Lower lobe of right lung (tissue), 2 donors: ENCODE measurements at regions not wholly inside any gene's neighbourhood (a gene's known extent, or its start where the extent isn't known, plus 50 kb on each side); places are given as distances from the start of the nearest gene placed in this dataset.

ENCODE experiments used
- ATAC-seq, 2 donors: fragments of 200-7000 bp; cut with Tn5 transposase; one replicate each; pipeline ENCODE4 v1.9.1; 2020 to 2022; ENCODE audit warnings: mild to moderate bottlenecking in 2 of 2, moderate library complexity in 2 of 2
- DNase-seq: peaks from one replicate; pipeline ENCODE4 v3.0.0-alpha.2; 2020
- H3K27ac ChIP-seq: fragments of 200-600 bp; one replicate; pipeline ENCODE4 v1.8.0; 2022
- H3K27me3 ChIP-seq: fragments of 200-600 bp; one replicate; pipeline ENCODE4 v1.8.0; 2022; ENCODE audit warnings: low read depth
- H3K36me3 ChIP-seq: fragments of 200-600 bp; one replicate; pipeline ENCODE4 v1.8.0; 2022; ENCODE audit warnings: mild to moderate bottlenecking
- H3K4me1 ChIP-seq: fragments of 200-600 bp; one replicate; pipeline ENCODE4 v1.8.0; 2022
- H3K4me3 ChIP-seq: fragments of 200-600 bp; one replicate; pipeline ENCODE4 v1.8.0; 2022; ENCODE audit warnings: mild to moderate bottlenecking
- H3K9me3 ChIP-seq: fragments of 200-600 bp; one replicate; pipeline ENCODE4 v1.8.0; 2022
- CTCF ChIP-seq: fragments of 200-600 bp; IDR thresholded peaks from one replicate; pipeline ENCODE4 v1.8.0; 2022; ENCODE audit warnings: antibody characterized with exemption, mild to moderate bottlenecking
- intact Hi-C: fragments of 100-400 bp; cut with DNase I; formaldehyde crosslinking; loops from one replicate; pipeline ENCODE4 v1.11.0; 2022
- donor health status: DM: no; HTN: yes; CAD: no; lungs with severe emphysema.

GRCh38 chr1:99086057-99086456, 81.4 kb upstream of the PLPPR5 start:
- Histone ChIP-seq H3K27me3 (no peaks in the 10 kb centered on the region), H3K9me3 (no peaks in the 10 kb centered on the region), H3K4me3 (no peak overlapping the region), H3K27ac (no peak overlapping the region), H3K4me1 (no peaks in the 10 kb centered on the region), H3K36me3 (no peaks in the 10 kb centered on the region)
- no peak for DNase-seq
- intact Hi-C loops = no loop called here
- TF ChIP-seq CTCF = no peak
- no peak for ATAC-seq

- DNase-seq = no peak
- Histone ChIP-seq H3K9me3 (no peaks in the 10 kb centered on the region), H3K4me1 (no peaks in the 10 kb centered on the region), H3K27me3 (no peaks in the 10 kb centered on the region), H3K27ac (no peak overlapping the region), H3K36me3 (no peaks in the 10 kb centered on the region), H3K4me3 (no peak overlapping the region)
- no peak for ATAC-seq
- no peak for TF ChIP-seq CTCF
- intact Hi-C loops = no loop called here
Measured at GRCh38 chr1:99098589-99098988, 93.9 kb upstream of the PLPPR5 start.

GRCh38 chr1:99106274-99106673, 101.6 kb upstream of the PLPPR5 start:
- DNase-seq (no peak), ATAC-seq (no peak)
- Histone ChIP-seq H3K27me3 (no peaks in the 10 kb centered on the region), H3K9me3 (no peaks in the 10 kb centered on the region), H3K27ac (no peak overlapping the region), H3K4me3 (no peak overlapping the region), H3K4me1 (no peaks in the 10 kb centered on the region), H3K36me3 (no peaks in the 10 kb centered on the region)
- intact Hi-C loops = no loop called here
- TF ChIP-seq CTCF = no peak

GRCh38 chr1:99107680-99108079, 103.0 kb upstream of the PLPPR5 start:
- ATAC-seq = no peak

GRCh38 chr1:99110140-99111041, 105.7 kb upstream of the PLPPR5 start:
- no peaks in the 10 kb centered on the region for H3K27me3 ChIP-seq
- peaks cover 6% of the 10 kb centered on the region for H3K9me3 ChIP-seq
- no peak for ATAC-seq
- H3K36me3 ChIP-seq = no peaks in the 10 kb centered on the region
- intact Hi-C loops = no loop called here
- H3K4me3 ChIP-seq = no peak overlapping the region
- no peaks in the 10 kb centered on the region for H3K4me1 ChIP-seq
- DNase-seq = no peak
- no peak overlapping the region for H3K27ac ChIP-seq
- TF ChIP-seq CTCF = no peak

More at GRCh38 chr1:99107680-99108079, 103.0 kb upstream of the PLPPR5 start:
- intact Hi-C loops = no loop called here
- no peaks in the 10 kb centered on the region for H3K4me1 ChIP-seq
- H3K27ac ChIP-seq = no peak overlapping the region
- TF ChIP-seq CTCF = no peak
- H3K9me3 ChIP-seq = peaks cover 5% of the 10 kb centered on the region
- DNase-seq = no peak
- no peaks in the 10 kb centered on the region for H3K27me3 ChIP-seq
- no peak overlapping the region for H3K4me3 ChIP-seq
- H3K36me3 ChIP-seq = no peaks in the 10 kb centered on the region
